ENCODE measurements at regions not wholly inside any gene's neighbourhood (a gene's known extent, or its start where the extent isn't known, plus 50 kb on each side); places are given as distances from the start of the nearest gene placed in this dataset.

GRCh38 chr3:87997298-87997697 is 61.5 kb downstream of the CGGBP1 start:
- TF ChIP-seq AFF4 (CRISPR knock-in tag; IDR thresholded peaks at IDR 0.05; ENCODE audit: borderline replicate concordance) = no peak
- no peak for TF ChIP-seq KAT7 (CRISPR knock-in tag; IDR thresholded peaks at IDR 0.05; ENCODE audit: borderline replicate concordance)
- TF ChIP-seq CTCF (IDR thresholded peaks at IDR 0.05) = no peak
- no peak for TF ChIP-seq MAX (CRISPR knock-in tag; IDR thresholded peaks at IDR 0.05)
- TF ChIP-seq ZNF423 (CRISPR knock-in tag; IDR thresholded peaks at IDR 0.05) = no peak
- no peak for TF ChIP-seq NFE2L1 (CRISPR knock-in tag; IDR thresholded peaks at IDR 0.05)
- no peak for TF ChIP-seq GABPB1 (CRISPR knock-in tag; IDR thresholded peaks at IDR 0.05)
- TF ChIP-seq IRF2 (CRISPR knock-in tag; IDR thresholded peaks at IDR 0.05; ENCODE audit: borderline replicate concordance, low read depth) = no peak
- no peak for TF ChIP-seq FOXK1 (CRISPR knock-in tag; IDR thresholded peaks at IDR 0.05)
- no peak for TF ChIP-seq ATF3 (CRISPR knock-in tag; conservative IDR thresholded peaks at IDR 0.05)
